Bronchial epithelial cell (primary cell): ENCODE measurements at regions not wholly inside any gene's neighbourhood (a gene's known extent, or its start where the extent isn't known, plus 50 kb on each side); places are given as distances from the start of the nearest gene placed in this dataset.

Experiments used
- DNase-seq: peaks from one replicate; pipeline ENCODE4 v3.0.0-alpha.2; 2010; ENCODE audit warnings: low read depth
- FAIRE-seq: peaks from 2 replicates; lab custom pipeline; 2011; peaks lifted over from hg19 to GRCh38; lab: Jason Lieb, UNC
- H3K27me3 ChIP-seq: 2 replicates; pipeline ENCODE4 v1.5.1; 2011; ENCODE audit warnings: low read length; ENCODE audit not compliant: control insufficient read depth, insufficient read depth
- H3K36me3 ChIP-seq: 2 replicates; pipeline ENCODE4 v1.5.1; 2011; ENCODE audit warnings: low read length; ENCODE audit not compliant: control insufficient read depth, insufficient read depth
- H3K4me3 ChIP-seq: 2 replicates; pipeline ENCODE4 v1.5.1; 2011; ENCODE audit warnings: mild to moderate bottlenecking, low read depth, low read length, control low read depth
- TF ChIP-seq, protein P1 (sequence below): IDR thresholded peaks from 2 replicates; pipeline ENCODE4 v1.5.1; 2011; ENCODE audit warnings: mild to moderate bottlenecking, moderate library complexity, low read length, control low read depth, inconsistent platforms; ENCODE audit not compliant: insufficient read depth, severe bottlenecking

DNA sequence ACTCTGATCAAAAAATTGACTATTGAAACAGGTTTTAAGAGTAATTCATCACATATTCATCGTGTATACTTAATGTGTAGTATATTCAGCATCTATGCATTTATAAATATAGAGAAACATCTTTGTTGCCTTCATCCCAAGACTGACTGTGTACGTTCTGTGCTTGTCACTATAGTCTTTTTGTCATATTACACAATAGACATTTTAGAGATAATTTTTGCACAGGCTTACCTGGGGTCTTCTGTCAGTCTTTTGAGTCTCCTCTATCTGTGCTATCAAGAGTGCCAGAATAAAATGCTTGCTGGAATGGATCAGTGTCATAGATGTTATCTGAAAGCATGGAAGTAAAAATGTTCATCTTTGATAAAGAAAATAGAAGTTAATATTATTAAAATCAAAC, 1047.7 kb upstream of the NRXN1 start:
- H3K4me3 ChIP-seq = no peak overlapping the region
- no peaks in the 10 kb centered on the region for H3K36me3 ChIP-seq
- FAIRE-seq (no peak), DNase-seq (no peak)
- H3K27me3 ChIP-seq = no peaks in the 10 kb centered on the region
- TF ChIP-seq, protein P1, sequence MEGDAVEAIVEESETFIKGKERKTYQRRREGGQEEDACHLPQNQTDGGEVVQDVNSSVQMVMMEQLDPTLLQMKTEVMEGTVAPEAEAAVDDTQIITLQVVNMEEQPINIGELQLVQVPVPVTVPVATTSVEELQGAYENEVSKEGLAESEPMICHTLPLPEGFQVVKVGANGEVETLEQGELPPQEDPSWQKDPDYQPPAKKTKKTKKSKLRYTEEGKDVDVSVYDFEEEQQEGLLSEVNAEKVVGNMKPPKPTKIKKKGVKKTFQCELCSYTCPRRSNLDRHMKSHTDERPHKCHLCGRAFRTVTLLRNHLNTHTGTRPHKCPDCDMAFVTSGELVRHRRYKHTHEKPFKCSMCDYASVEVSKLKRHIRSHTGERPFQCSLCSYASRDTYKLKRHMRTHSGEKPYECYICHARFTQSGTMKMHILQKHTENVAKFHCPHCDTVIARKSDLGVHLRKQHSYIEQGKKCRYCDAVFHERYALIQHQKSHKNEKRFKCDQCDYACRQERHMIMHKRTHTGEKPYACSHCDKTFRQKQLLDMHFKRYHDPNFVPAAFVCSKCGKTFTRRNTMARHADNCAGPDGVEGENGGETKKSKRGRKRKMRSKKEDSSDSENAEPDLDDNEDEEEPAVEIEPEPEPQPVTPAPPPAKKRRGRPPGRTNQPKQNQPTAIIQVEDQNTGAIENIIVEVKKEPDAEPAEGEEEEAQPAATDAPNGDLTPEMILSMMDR = no peak

- no peak for FAIRE-seq
- H3K27me3 ChIP-seq = no peaks in the 10 kb centered on the region
- TF ChIP-seq, protein P1 = no peak
- no peak overlapping the region for H3K4me3 ChIP-seq
- no peaks in the 10 kb centered on the region for H3K36me3 ChIP-seq
- no peak for DNase-seq
Measured at GRCh38 chr2:52077159-52077558, 1045.2 kb upstream of the NRXN1 start.

DNA sequence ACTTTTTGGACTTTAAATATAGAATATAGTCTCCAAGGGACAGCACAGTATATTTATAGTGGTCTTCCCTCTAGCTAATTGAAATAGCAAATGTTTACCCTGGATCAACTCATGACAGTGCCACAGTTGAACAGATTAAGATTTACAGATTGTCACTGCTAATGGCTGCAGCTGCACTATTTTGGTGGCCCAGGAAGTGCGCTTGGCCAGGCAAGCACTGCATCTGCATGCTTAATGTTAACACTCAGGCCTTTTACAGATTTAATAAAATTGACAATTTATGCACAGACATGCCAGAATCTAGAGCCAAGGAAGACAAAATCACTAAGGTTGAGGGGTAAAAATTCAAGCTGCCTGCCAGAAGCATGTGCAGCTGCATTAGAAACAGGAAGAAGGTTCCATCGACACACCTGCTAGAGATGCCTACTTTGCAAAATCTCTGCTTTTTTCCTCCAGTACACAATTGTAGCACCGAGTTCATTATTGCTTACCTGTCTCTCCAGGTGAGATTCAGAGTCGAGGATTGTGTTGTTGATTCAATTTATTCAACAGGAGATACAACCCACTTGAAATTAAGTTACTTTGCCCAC, 1042.3 kb upstream of the NRXN1 start:
- DNase-seq (no peak), FAIRE-seq (no peak)
- H3K36me3 ChIP-seq = no peaks in the 10 kb centered on the region
- no peak overlapping the region for H3K4me3 ChIP-seq
- H3K27me3 ChIP-seq = no peaks in the 10 kb centered on the region
- TF ChIP-seq, protein P1 = no peak

GRCh38 chr2:52072949-52073348, 1041.0 kb upstream of the NRXN1 start:
- Histone ChIP-seq H3K4me3 (no peak overlapping the region), H3K36me3 (no peaks in the 10 kb centered on the region), H3K27me3 (no peaks in the 10 kb centered on the region)
- FAIRE-seq (no peak), DNase-seq (no peak)
- TF ChIP-seq, protein P1 = no peak

- Histone ChIP-seq H3K27me3 (no peaks in the 10 kb centered on the region), H3K4me3 (no peak overlapping the region), H3K36me3 (no peaks in the 10 kb centered on the region)
- DNase-seq = no peak
- TF ChIP-seq, protein P1 = no peak
- FAIRE-seq = no peak
Measured at GRCh38 chr2:52070665-52071064, 1038.7 kb upstream of the NRXN1 start.

- FAIRE-seq = no peak
- DNase-seq = no peak
- H3K36me3 ChIP-seq = no peaks in the 10 kb centered on the region
Measured at GRCh38 chr2:52064234-52064633, 1032.3 kb upstream of the NRXN1 start.

More at GRCh38 chr2:52064234-52064633, 1032.3 kb upstream of the NRXN1 start:
- Histone ChIP-seq H3K27me3 (no peaks in the 10 kb centered on the region), H3K4me3 (no peak overlapping the region)
- TF ChIP-seq, protein P1 = no peak
